ENCODE measurements at regions not wholly inside any gene's neighbourhood (a gene's known extent, or its start where the extent isn't known, plus 50 kb on each side); places are given as distances from the start of the nearest gene placed in this dataset.

DNA sequence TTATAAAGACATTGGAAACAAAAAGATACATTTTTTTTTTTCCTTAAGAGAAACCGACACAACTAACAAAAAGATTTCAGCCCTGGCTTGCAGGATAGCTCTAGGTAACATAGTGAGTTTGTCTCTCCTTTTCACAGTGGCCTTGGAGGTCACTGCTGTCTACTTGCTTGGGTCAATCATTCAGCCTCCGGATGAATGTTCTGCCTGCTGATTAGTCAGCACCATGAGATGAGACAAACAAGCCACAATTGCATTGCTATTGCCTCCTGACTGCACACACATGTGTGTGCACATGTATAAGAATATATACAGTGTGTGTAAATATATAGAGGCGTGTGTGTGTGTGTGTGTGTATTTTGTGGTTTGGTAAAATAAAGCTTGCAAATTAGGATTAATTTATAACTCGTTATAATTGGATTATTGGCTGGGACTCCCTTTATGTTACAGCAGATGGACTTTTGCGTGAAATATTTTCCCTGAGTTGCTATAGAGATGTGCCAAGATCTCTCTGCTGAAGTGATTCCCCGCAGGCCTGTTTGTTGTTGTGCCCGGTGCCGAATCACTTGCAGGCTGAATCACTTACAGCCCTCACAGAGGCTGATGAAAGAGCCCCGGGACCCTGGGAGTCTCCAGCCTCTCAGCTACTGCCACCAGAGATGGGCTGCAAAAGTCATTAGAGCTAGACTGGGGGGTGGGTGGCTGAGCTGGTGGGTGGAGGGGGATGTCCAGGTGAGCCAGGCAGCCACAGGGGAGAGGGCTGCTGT lies 161.2 kb downstream of the FGF18 start:
- DNase-seq = peak; percentile 46

DNA sequence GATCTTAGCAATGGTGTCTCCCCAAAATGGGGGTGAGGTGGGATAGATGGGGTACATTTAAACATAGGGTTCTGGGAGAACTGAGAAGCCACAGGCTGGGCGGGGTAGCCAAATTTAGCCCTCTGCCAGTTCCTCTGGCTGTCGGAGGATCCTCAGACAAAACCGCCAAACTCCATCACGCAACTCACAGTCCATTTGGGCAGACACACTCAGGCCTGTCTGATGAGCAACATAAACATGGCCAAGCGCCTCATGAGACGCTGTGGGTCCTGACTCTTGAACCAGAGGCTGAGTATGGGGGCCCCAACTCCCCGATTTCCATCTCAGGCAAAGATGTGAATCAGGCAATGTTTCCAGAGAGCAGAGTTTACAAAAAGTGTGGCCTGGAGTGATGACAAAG lies 162.3 kb downstream of the FGF18 start:
- no peak for DNase-seq

DNA sequence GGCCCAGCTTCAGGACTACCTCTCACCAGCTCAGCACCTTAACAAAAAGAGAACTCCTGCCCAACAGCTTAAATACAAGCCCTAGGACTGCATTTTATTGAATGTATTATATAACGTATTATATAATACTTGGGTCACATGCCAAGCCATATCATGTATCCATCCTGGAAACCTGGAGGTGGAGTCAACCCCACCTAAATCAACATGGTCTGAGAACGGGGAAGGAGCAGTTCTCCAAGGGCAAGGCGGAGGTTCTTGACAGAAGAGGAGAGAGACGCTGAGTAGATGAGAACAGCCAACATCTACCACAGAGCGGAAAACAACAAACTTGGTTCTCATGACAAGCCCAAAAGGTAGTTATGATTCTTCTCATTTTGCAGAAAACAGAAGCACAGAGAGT lies 163.4 kb downstream of the FGF18 start:
- DNase-seq = no peak

DNA sequence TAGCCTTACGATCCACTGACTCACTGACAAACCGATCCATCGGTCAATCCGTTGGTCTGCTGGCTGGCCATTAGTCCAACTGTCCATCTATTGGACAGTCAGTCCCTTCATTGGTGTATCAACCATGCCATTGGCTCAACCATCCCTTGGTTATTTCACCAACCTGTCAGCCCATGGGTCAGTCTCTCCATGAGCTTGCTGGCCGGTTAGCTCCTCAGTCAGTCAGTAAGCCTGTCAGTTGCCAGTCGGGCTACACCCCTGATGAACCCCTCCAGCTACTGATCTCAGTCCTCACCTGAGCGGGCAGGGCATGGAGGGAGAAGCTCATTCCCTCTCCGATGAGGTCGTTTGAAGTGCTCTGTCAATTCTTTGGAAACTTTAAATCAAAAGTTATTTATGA lies 166.5 kb downstream of the FGF18 start:
- DNase-seq = no peak

DNA sequence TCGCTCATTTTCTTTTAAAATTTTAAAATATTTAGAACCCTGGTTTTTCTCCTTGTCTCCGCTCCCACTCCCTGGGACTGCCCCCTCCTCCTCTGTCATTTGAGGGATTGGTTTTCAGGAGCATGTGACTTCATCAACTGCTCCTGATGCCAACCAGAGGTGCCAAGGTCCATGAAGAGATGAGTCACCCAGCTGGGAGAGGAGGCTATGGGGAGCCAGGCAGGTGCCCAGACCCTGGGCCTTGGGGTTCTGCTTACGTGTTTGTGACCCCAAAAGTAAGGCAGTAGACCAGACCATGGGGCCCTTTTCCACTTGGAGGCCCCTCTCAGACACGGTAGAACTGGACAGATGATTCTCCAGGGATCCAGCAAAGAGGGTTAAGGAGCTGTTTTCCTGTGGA lies 167.0 kb downstream of the FGF18 start:
- no peak for DNase-seq

DNA sequence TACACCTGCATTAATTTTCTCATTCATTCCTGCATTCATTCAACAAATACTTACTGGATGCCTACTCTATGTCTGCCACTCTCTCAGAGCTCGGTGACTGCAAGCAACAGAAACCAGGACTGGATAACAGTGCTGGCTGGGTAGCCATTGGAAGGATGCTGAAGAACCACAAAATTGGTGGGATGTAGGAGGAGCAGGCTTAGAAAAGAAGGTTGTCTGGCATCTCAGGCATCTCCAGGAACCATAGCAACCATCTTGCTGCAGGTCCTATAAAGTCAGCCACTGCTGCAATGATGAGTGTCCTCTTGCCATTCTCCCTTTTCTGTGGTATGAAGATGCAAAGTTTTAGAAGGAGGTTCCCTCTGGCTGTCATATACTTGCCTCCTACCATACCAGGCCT lies 168.6 kb downstream of the FGF18 start:
- DNase-seq = no peak

DNA sequence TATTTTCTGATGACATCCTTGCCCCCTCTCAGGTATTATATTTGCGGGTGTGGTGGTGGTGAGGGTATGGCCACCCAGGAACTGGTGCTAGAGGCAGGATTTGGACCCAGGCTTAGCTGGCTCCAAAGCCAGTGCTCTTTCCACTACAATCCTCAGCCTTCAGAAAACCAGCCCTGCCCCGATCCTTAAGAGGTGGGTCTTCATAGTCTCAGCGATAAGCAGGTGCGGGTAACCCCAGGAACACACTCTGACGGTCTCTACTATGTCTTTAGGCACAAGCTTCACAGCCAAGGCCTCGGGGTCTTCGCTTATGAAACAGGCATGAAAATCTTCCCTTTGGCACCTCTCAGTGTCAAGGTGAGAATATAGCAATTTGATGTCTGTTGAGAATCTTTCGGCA lies 169.3 kb downstream of the FGF18 start:
- no peak for DNase-seq

DNA sequence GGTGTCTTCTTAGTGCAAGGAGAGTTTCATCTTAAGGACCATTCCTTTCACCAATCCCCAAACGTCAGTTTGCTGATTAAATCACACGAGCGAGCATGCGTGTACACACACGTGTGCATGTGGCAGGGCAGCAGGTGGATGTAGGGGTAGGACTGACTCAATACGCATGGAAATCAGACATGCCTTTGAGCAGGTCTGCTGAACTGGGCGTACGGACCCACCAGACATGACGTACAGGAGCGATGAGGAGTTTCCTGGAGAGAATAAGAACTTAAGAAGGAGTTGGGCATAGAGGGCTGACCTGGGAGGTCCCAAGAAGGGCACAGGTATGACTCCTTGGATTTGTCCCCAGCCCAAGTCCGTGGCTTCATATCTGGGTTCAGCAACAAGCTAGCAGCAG lies 170.0 kb downstream of the FGF18 start:
- DNase-seq = no peak

DNA sequence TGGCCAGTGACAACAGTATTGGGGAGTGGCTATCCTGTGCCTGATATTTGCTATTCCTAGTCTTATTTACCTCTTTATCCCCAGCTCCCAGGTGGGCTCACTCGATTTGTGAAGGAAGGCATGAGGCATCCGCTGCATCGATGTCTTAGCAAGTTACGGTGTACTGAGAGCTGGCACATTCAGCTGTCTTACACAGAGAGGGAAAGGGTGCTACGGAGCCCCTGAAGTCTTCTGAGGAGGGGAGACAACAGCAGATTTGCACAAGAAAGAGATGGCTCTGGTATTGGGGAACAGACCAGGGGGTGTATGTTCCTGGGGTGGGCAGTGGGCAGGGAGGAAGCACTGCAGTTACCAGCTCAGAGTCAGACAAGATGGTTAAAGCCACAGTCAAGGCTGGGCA lies 172.6 kb downstream of the FGF18 start:
- DNase-seq = no peak

DNA sequence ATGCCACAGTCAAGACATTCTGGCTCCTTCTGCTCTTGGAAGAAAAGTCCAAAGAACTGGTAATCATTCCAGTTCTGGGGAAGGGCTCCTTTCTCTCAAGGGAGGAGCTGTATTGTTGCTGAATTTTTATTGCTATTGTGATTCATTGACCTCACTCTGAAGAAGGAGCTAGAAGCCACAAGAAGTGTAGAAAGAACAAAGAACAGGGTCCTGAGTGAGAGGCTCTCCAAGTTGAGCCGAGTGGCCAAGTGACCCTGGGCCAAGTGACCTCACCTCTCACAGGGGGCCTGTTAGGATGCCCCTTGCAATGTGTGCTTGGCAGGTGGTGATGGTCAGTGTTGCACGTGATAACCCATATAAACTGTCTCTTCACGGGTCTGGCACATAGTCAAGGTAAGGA lies 173.3 kb downstream of the FGF18 start:
- no peak for DNase-seq

DNA sequence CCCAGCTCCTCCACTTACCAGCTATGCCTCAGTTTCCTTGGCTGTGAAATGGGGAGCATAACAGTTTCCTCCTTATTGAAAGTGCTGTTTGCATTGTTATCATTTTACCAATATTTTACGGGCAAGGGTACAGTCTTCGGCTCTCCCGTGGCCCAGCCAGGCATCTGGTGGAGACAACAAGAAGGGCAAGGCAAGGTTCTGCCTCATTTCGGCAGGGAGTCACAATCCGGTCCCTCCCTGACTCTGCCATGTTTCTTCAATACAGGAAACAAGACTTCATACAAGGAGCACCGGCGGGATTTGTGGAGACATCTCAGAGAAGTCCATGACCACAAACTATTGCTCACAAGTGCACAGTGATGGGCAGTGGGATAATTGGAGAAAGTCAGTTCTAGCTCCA lies 174.0 kb downstream of the FGF18 start:
- no peak for DNase-seq

DNA sequence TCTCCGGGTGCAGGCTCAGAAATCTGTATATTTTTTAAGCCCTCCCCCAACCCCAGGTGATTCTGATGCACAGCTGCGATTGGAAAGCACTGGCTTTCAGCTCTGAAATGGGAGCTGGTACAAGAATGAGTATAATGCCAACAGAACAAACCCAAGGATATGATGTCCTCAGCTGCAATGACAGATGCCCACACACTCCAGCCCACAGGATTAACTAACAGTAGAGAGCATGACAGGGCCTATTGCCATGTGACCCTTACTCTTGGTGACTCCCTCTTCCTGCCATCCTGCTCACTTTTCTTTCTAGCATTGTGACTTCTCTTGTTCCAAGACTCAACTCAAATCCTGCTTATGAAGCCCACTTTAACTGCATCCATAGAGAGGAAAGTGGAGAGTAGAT lies 174.5 kb downstream of the FGF18 start:
- no peak for DNase-seq

DNA sequence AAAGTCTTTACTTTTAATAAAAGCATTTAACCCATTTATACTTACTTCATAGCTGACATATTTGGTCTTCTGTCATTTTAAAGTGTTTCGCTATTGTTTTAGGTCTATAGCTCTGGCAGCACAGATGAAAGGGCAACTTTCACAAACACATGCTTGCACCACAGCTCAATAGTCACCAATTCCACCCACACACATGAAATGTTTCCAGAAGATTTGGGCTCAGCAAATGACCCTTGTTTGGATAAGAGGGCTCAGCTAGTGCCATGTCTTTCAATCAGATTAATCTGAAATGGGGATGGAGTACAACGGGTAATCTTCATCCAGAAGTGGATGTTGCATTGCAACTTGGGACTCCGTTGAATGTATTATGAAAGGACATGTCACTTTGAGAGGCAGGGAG lies 176.0 kb downstream of the FGF18 start:
- no peak for DNase-seq

DNA sequence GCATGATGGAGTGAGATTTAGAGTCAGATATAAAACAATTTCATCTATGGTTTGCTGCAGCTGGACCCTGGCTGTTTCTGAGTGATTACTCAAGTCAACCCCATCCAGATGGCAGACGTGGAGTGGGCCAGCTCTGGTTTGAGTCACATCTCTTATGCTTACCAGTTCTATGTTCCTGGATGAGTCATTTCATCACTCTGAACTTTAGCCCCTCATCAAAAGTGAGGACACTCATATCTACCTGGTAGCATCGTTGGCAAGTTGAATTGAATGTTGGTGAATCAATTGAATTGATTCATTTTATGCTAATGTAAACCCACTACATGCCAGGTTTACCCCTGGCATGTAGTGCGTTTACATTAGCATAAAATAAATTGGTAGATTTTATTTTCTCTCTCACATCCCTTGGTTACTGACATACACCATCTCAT lies 176.4 kb downstream of the FGF18 start:
- peak; percentile 78 for DNase-seq

DNA sequence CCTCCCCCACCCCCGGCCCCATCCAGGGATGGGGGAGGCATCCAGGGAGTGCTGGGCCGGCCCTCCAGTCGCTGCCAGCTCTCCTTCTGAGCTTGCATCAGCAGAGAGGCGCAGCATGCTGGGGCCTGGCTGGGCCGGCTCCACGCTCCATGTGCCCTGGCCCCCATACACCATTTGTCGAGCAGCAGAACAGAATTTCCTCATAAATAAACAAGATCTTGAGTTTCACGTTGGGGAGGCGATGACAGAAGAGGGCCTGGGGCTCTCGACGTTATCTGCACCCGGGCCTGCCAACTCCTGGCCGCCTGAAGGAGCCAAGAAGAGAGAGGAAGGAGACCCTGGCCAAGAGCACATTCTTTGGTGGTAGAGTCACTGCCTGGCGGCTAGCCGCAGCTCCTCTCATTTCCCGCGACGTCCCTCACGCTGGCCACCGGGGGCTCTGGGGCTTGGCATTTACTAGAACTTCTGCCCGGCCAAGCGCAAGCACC lies 177.0 kb downstream of the FGF18 start:
- peak; percentile 49 for DNase-seq

DNA sequence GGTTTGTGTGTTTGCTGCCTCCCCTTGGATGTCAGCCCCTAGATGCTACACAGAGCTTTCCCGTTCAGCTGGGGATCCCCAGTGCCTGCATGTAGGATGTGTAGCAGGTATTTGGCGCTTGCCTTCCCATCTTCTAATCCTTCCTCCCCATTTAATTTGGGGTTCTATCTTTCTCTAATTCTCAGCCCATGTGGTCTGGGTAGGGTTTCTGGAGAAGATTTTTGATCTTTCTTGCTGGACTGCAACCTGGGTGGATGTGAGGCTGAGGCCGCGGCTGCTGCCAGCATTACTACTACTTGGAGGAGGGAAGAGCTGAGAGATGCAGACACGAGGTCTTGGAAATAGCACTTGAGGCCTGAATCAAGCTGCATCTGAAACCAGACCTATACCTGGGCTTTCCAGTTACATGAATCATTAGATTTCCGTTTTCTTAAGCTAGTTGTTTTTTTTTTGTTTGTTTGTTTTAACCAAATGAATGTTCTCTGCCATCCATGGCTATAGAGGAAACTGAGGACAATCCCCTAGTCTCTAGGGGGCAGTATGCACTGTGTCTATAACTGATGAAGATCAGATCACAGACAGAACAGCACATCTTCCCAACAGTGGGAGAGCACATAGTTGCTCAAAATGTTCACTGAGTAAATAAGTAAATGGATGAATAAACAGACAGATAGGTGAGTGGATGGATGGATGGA lies 178.6 kb downstream of the FGF18 start:
- no peak for DNase-seq

DNA sequence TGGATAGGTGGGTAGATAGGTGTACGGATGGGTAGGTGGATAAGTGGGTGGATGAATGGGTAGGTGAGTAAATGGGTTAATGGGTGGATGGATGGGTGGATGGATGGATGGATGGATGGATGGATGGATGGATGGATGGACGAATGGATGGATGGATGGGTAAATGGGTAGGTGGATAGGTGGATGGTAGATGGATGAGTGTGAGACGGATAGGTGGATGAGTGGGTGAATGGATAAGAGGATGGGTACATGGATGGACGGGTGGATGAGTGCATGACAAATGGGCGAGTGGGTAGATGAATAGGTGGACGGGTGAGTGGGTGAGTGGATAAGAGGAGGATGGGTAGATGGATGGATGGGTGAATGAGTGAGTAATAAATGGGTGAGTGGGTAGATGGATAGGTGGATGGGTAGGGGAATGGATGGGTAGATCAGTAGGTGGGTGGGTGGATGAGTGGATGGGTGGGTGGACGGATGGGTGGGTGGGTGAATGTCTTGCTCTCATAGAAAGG lies 179.2 kb downstream of the FGF18 start:
- no peak for DNase-seq

DNA sequence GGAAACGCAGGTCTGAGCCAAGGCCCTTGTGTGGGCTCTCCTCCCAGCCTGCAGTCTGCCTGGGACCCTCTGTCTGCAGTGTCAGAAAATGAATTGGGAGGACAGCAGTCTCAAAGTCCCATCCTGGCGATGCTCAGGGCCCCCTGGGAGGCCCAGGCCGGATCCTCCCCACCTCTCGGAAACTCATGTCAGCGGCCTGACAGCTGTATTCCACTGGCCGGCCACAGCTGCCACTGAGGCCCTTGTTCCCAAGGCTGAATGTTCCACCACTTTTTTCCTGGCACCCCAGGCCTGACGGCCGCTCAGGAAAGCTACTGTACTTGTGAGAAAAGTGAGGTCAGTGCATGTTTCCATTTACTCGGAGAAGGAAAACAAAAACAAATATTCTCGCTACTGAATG lies 180.0 kb downstream of the FGF18 start:
- DNase-seq = no peak

DNA sequence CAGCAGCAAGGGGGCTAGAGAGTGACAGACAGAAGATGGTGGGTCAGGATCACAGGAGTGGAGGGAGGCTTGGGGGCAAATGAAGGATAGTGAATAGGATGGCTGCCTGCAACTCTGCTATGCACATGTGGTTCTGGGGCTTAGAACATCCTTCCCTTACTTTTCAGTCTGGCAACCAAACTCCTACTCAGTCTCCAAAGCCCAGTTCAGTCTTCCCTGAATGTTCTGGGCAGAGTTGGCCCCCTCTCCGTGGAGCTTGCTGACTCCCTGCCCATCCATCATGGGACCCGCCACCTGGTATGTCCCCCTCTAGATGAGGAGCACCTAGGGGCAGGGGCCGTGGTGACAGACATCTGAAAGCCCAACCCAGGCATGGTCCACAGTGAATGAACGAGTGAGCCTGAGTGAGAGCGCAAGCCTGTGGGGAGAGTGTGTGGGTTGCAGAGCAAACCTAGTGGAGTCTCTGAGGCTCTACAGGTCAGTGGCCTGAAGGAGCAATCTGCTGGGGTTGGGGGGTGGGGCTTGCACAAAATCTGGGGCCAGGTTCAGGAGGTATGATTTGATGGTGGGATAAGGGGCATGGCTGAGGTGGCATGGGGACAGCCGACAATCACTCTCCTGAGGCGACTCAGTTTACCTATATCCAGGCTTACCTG lies 180.6 kb downstream of the FGF18 start:
- no peak for DNase-seq

DNA sequence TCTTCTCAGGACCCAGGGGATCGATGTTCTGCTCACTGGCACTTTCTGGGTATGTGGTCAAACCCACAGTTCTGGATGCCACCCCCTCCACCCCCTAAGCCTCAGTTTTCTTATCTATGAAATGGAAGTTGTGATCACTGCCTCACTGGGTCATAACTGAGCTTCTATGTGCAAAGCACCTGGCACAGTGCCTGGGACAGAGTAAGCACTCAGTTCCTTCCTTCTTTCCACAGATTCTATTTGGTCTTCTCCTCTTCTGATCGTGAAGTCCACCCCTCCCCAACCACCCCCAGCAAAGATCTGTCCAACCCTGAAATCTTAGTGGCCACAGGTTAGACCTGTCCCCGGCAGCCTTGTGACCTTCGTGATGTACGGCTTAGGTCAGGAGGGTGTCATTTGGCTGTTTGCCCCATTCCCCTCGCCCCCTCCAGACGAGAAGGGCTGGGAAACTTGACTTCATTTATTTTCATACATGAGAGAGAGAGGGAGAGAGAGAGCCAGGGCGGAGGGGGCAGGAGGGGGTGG lies 181.4 kb downstream of the FGF18 start:
- no peak for DNase-seq

DNA sequence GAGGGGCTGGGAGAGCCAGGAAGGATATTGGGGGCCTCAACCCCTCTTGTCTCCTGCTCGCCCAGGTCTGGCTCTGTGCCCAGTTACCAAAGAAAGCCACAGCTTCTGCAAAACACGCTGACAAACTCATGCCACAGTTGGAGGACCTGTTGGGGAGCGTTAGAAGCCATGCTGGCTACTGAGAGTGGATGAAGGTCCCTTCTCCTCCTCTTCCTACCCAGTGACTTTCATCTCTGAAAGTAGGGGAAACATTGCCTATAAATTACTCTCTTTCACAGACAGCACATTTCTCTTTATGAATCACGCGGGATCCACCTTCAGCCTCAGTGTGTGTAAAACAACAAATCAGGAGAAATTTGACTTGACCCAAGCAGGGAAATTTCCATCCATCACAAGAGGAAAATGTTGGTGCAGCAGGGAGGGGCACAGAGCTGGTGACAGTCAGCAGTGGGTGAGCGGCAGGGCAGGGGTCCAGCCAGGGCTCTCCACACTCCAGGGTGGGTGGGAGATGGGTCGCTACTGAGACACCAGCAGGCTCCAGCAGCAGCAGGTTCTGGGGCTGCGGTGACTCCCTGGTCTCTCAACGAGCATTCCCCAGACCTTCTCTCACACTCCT lies 181.9 kb downstream of the FGF18 start:
- DNase-seq = no peak

DNA sequence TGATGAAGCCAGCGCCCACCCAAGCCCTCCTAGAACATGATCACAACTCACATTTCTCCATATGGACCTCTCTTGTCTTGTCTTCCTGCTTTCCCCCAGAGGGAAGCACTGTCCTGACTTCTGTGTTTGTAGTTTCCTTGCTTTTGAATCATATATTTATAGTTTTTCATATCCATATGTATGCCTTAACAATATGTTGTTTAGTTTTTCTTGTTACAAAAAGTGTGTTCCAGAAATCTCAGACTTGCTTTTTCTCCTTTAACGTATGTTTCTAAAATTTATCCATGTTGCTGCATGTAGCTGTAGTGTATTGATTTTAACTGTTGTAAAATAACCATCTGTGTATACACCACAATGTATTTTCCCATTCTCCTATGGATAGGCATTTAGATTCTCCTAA lies 182.0 kb upstream of the SMIM23 start:
- DNase-seq = no peak

DNA sequence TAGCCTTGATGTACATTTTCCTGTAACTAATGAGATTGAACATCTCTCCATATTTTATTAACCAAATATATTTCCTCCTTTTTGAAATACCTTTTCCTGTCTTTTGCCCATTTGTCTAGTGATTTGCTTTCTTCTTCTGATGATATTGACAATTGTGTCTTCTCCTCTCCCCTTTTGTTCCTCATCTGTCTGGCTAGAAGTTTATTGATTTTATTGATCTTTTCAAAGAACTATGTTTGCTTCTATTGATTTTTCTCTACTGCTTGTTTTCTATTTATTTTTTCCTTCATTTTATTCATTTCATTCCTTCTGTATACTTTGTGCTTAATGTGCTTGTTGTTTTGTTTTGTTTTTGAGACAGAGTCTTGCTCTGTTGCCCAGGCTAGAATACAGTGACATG lies 181.4 kb upstream of the SMIM23 start:
- no peak for DNase-seq

Measured in HCEC 1CT (cell line).